Stimulated activated naive B cell treated with anti-CD40 and anti-IgM and Interleukin-4, amounts not matched to agents 10 μg/mL and 1 μg/mL and 100 μg/mL, for 72 hours (primary cell): ENCODE measurements at regions not wholly inside any gene's neighbourhood (a gene's known extent, or its start where the extent isn't known, plus 50 kb on each side); places are given as distances from the start of the nearest gene placed in this dataset.

Experiments used
- ATAC-seq, 2 donors: fragments of 150-1000 bp; cut with Tn5 transposase; replicated peaks; 2 replicates each; pipeline ENCODE4 v1.10.0; 2021; ENCODE audit warnings: moderate library complexity in 1 of 2
- DNase-seq: peaks from one replicate; pipeline ENCODE4 v3.0.0; 2021
- H3K27ac Mint-ChIP-seq: one replicate; pipeline ENCODE4 v1.8.0; 2022; ENCODE audit warnings: mild to moderate bottlenecking, mixed read lengths
- H3K27me3 Mint-ChIP-seq, 2 donors: one replicate each; pipeline ENCODE4 v1.8.0; 2022; ENCODE audit warnings: mixed read lengths in 2 of 2
- H3K36me3 Mint-ChIP-seq, 2 donors: one replicate each; pipeline ENCODE4 v1.8.0; 2022; ENCODE audit warnings: mixed read lengths in 2 of 2, mild to moderate bottlenecking in 1 of 2
- H3K4me1 Mint-ChIP-seq, 2 donors: one replicate each; pipeline ENCODE4 v1.8.0; 2022; ENCODE audit warnings: mixed read lengths in 2 of 2, mild to moderate bottlenecking in 1 of 2
- H3K4me3 Mint-ChIP-seq, 2 donors: one replicate each; pipeline ENCODE4 v1.8.0; 2022; ENCODE audit warnings: mild to moderate bottlenecking in 2 of 2, mixed read lengths in 2 of 2, moderate library complexity in 1 of 2
- H3K9me3 Mint-ChIP-seq, 2 donors: one replicate each; pipeline ENCODE4 v1.8.0; 2022; ENCODE audit warnings: mixed read lengths in 2 of 2, mild to moderate bottlenecking in 1 of 2

DNA sequence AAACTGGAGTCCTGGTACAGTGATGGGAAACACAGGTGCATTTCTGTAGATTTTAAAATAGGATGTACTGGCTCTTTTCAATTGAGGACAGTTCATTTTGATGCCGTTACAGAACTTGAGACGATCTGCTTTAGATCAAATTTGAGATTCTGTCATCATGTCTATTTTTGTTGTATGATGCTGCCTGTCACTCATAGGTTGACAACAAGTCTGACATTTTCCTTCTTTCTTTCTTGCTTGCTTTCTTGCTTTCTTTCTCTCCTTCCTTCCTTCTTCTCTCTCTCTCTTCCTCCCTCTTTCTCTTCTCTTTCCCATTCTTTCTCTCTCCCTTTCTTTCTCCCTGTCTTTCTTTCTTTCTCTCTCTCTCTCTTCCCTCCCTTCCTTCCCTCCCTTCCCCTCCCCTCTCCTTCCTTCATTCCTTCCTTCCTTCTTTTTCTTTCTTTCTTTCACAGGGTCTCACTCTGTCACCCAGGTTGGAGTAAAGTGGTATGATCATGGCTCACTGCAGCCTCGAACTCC lies 152.6 kb upstream of the SGK1 start:
- DNase-seq: no peak
- Mint-ChIP-seq H3K4me1 (peaks cover 0 to 1% of the 10 kb centered on the region in 2 donors), H3K9me3 (no peaks in the 10 kb centered on the region), H3K27ac (no peak overlapping the region), H3K4me3 (no peak overlapping the region), H3K36me3 (no peaks in the 10 kb centered on the region), H3K27me3 (no peaks in the 10 kb centered on the region)
- ATAC-seq: no peak

GRCh38 chr6:134469702-134470456 lies 152.0 kb upstream of the SGK1 start:
- H3K4me3 Mint-ChIP-seq: no peak overlapping the region
- no peak overlapping the region for H3K27ac Mint-ChIP-seq
- no peaks in the 10 kb centered on the region for H3K9me3 Mint-ChIP-seq
- peaks cover 0 to 1% of the 10 kb centered on the region in 2 donors for H3K4me1 Mint-ChIP-seq
- H3K36me3 Mint-ChIP-seq: no peaks in the 10 kb centered on the region
- DNase-seq (no peak), ATAC-seq (no peak)
- no peaks in the 10 kb centered on the region for H3K27me3 Mint-ChIP-seq

- peaks cover 0 to 1% of the 10 kb centered on the region in 2 donors for H3K4me1 Mint-ChIP-seq
- H3K27ac Mint-ChIP-seq: no peak overlapping the region
- DNase-seq: no peak
- H3K27me3 Mint-ChIP-seq: no peaks in the 10 kb centered on the region
- H3K9me3 Mint-ChIP-seq: no peaks in the 10 kb centered on the region
- H3K36me3 Mint-ChIP-seq: no peaks in the 10 kb centered on the region
- no peak for ATAC-seq
- H3K4me3 Mint-ChIP-seq: no peak overlapping the region
These were observed 150.7 kb upstream of the SGK1 start for GRCh38 chr6:134468633-134469032.

DNA sequence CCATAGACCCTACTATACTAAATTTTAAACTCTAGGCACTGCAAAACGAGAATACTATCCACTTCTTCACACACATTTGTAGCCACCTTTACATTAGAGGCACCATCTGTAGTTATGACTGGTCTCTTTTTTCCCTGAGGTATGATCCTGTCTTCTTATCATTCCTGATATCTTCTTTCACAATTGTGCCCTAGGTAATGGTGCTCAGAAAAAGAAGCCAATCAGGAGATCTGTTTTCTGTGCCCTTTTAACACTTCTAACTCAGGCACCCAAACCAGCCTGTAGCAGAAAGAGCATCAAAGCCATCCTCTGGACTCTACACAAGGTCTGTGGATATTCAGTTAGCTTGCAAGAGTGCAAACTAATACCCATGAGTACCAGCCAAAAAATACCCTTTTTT lies 149.7 kb upstream of the SGK1 start:
- H3K27ac Mint-ChIP-seq: no peak overlapping the region
- DNase-seq: no peak
- no peak for ATAC-seq
- H3K27me3 Mint-ChIP-seq: no peaks in the 10 kb centered on the region
- H3K4me3 Mint-ChIP-seq: no peak overlapping the region
- peaks cover 0 to 1% of the 10 kb centered on the region in 2 donors for H3K4me1 Mint-ChIP-seq
- H3K9me3 Mint-ChIP-seq: no peaks in the 10 kb centered on the region
- no peaks in the 10 kb centered on the region for H3K36me3 Mint-ChIP-seq

GRCh38 chr6:134466771-134467525 lies 149.0 kb upstream of the SGK1 start:
- DNase-seq (no peak), ATAC-seq (no peak)
- no peaks in the 10 kb centered on the region for H3K27me3 Mint-ChIP-seq
- H3K9me3 Mint-ChIP-seq: no peaks in the 10 kb centered on the region
- no peak overlapping the region for H3K4me3 Mint-ChIP-seq
- no peak overlapping the region for H3K27ac Mint-ChIP-seq
- no peaks in the 10 kb centered on the region for H3K36me3 Mint-ChIP-seq
- peaks cover 0 to 1% of the 10 kb centered on the region in 2 donors for H3K4me1 Mint-ChIP-seq

DNA sequence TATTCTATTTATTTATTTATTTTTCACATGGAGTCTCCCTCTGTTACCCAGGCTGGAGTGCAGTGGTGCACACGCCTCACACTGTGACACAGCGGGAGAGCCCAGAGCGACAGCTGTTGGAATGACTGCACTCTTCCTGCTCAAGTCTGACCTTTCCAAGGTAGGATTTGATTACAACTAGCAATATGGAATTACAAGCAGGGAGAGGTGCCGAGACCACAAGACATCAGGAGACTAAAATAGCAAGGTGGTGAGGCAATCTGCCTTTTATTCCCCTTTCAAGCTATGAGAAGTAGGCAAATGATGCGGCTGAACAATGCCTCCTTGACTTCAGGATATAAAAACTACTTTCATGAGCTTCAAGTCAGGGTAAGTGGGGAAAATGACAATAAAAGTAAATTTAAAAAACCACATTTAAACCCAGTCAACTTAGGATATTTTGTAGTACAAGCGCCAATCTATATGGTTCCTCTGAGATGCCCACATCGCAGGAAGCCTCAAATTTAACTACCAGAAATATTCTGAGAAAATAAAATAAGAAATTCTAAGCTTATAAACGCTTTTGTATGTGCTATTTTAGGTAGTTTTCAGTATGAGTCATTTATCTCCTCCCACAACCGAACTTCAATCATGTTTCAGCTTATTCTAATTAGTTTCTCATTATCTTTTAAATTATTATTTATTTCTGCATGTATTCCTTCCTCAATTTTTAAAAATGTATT lies 146.9 kb upstream of the SGK1 start:
- H3K4me3 Mint-ChIP-seq: no peak overlapping the region
- no peaks in the 10 kb centered on the region for H3K27me3 Mint-ChIP-seq
- no peak for DNase-seq
- no peak overlapping the region for H3K27ac Mint-ChIP-seq
- no peaks in the 10 kb centered on the region for H3K9me3 Mint-ChIP-seq
- no peaks in the 10 kb centered on the region for H3K4me1 Mint-ChIP-seq
- no peak for ATAC-seq
- H3K36me3 Mint-ChIP-seq: no peaks in the 10 kb centered on the region

- H3K4me1 Mint-ChIP-seq: no peaks in the 10 kb centered on the region
- no peak overlapping the region for H3K4me3 Mint-ChIP-seq
- H3K9me3 Mint-ChIP-seq: no peaks in the 10 kb centered on the region
- ATAC-seq (no peak), DNase-seq (no peak)
- H3K27ac Mint-ChIP-seq: no peak overlapping the region
- no peaks in the 10 kb centered on the region for H3K36me3 Mint-ChIP-seq
- H3K27me3 Mint-ChIP-seq: no peaks in the 10 kb centered on the region
These were observed 141.1 kb upstream of the SGK1 start for GRCh38 chr6:134458857-134459657.

DNA sequence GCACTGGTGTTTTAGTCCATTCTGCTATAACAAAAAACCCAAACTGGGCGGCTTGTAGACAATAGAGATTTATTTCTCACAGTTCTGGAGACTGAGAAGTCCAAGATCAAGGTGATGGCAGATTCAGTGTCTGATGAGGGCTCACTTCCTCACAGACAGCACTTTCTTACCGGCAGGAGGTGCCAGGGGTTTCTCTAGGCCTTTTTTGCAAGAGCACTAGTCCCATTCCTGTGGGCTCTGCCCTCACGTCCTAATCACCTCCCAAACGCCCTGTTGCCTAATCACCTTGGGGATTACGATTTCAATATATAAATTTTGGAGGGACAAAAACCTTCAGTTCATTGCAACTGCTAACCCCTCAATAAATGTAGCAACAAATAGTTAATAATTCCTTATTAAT lies 140.0 kb upstream of the SGK1 start:
- ATAC-seq: no peak
- Mint-ChIP-seq H3K36me3 (no peaks in the 10 kb centered on the region), H3K27me3 (no peaks in the 10 kb centered on the region), H3K4me1 (no peaks in the 10 kb centered on the region), H3K27ac (no peak overlapping the region), H3K9me3 (no peaks in the 10 kb centered on the region), H3K4me3 (no peak overlapping the region)
- DNase-seq: no peak

- no peak for ATAC-seq
These were observed 138.3 kb upstream of the SGK1 start for GRCh38 chr6:134456226-134456625.

DNA sequence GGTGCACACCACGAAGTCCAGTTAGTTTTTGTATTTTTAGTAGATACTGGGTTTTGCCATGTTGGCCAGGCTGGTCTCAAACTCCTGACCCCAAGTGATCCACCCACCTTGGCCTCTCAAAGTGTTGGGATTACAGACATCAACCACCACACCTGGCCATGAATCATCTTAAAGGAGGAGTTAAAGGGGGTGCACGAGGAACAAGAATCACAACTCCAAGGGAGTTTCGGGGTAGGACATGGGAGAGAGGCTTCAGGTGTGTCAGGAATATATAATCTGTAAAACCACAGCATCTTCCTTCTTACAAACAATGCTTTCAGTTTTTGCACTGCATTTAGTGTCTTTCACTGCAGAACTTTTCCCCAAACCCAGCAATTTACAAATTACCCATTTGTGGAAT lies 137.4 kb upstream of the SGK1 start:
- H3K27me3 Mint-ChIP-seq: no peaks in the 10 kb centered on the region
- no peaks in the 10 kb centered on the region for H3K4me1 Mint-ChIP-seq
- no peak overlapping the region for H3K4me3 Mint-ChIP-seq
- no peaks in the 10 kb centered on the region for H3K9me3 Mint-ChIP-seq
- no peak for DNase-seq
- no peak overlapping the region for H3K27ac Mint-ChIP-seq
- no peaks in the 10 kb centered on the region for H3K36me3 Mint-ChIP-seq
- no peak for ATAC-seq

More at GRCh38 chr6:134456226-134456625, 138.3 kb upstream of the SGK1 start:
- no peaks in the 10 kb centered on the region for H3K9me3 Mint-ChIP-seq
- H3K4me3 Mint-ChIP-seq: no peak overlapping the region
- H3K4me1 Mint-ChIP-seq: no peaks in the 10 kb centered on the region
- no peaks in the 10 kb centered on the region for H3K36me3 Mint-ChIP-seq
- DNase-seq: no peak
- no peaks in the 10 kb centered on the region for H3K27me3 Mint-ChIP-seq
- no peak overlapping the region for H3K27ac Mint-ChIP-seq

GRCh38 chr6:134454794-134455193 lies 136.9 kb upstream of the SGK1 start:
- no peaks in the 10 kb centered on the region for H3K9me3 Mint-ChIP-seq
- H3K27me3 Mint-ChIP-seq: no peaks in the 10 kb centered on the region
- H3K4me1 Mint-ChIP-seq: no peaks in the 10 kb centered on the region
- no peaks in the 10 kb centered on the region for H3K36me3 Mint-ChIP-seq
- ATAC-seq: no peak
- H3K27ac Mint-ChIP-seq: no peak overlapping the region
- DNase-seq: no peak
- H3K4me3 Mint-ChIP-seq: no peak overlapping the region

- ATAC-seq (no peak), DNase-seq (no peak)
- no peaks in the 10 kb centered on the region for H3K9me3 Mint-ChIP-seq
- H3K27ac Mint-ChIP-seq: no peak overlapping the region
- no peaks in the 10 kb centered on the region for H3K36me3 Mint-ChIP-seq
- no peaks in the 10 kb centered on the region for H3K4me1 Mint-ChIP-seq
- no peaks in the 10 kb centered on the region for H3K27me3 Mint-ChIP-seq
- no peak overlapping the region for H3K4me3 Mint-ChIP-seq
These were observed 136.0 kb upstream of the SGK1 start for GRCh38 chr6:134453792-134454510.

- Mint-ChIP-seq H3K4me3 (no peak overlapping the region), H3K27me3 (no peaks in the 10 kb centered on the region), H3K27ac (no peak overlapping the region), H3K9me3 (no peaks in the 10 kb centered on the region), H3K36me3 (no peaks in the 10 kb centered on the region), H3K4me1 (peaks cover 3 to 5% of the 10 kb centered on the region in 2 donors)
- DNase-seq (no peak), ATAC-seq (no peak)
These were observed 135.0 kb upstream of the SGK1 start for GRCh38 chr6:134452906-134453305.
